VCaP (cell line): ENCODE measurements at regions not wholly inside any gene's neighbourhood (a gene's known extent, or its start where the extent isn't known, plus 50 kb on each side); places are given as distances from the start of the nearest gene placed in this dataset.

Source experiments
- H3K27ac ChIP-seq: fragments of 450-650 bp; 2 replicates; pipeline ENCODE4 v1.5.1; 2017
- TF ChIP-seq, protein P1 (sequence below): fragments of 450-650 bp; conservative IDR thresholded peaks from 2 replicates; pipeline ENCODE4 v1.5.1; 2017; ENCODE audit warnings: mild to moderate bottlenecking, moderate library complexity

DNA sequence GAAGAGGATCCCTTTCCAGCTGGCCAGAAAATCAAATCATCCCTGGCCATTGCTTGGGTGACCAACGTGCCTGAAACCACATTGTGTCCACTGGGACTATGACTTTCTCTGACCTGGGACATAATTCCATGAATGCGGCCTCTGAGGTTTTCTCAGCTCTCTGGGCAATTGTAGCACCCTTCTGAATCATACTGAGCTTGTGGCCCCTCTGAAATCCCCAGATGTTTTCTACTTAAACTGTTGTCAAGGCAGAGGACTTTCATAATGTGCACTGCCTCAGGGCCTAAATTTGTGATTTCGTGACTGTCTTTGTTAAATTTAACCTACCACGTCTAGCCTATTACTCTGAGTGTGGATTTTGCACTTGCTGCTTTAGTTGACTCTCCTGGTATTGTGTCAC is 321.1 kb upstream of the PLET1 start:
- TF ChIP-seq, protein P1, sequence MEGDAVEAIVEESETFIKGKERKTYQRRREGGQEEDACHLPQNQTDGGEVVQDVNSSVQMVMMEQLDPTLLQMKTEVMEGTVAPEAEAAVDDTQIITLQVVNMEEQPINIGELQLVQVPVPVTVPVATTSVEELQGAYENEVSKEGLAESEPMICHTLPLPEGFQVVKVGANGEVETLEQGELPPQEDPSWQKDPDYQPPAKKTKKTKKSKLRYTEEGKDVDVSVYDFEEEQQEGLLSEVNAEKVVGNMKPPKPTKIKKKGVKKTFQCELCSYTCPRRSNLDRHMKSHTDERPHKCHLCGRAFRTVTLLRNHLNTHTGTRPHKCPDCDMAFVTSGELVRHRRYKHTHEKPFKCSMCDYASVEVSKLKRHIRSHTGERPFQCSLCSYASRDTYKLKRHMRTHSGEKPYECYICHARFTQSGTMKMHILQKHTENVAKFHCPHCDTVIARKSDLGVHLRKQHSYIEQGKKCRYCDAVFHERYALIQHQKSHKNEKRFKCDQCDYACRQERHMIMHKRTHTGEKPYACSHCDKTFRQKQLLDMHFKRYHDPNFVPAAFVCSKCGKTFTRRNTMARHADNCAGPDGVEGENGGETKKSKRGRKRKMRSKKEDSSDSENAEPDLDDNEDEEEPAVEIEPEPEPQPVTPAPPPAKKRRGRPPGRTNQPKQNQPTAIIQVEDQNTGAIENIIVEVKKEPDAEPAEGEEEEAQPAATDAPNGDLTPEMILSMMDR: no peak
- H3K27ac ChIP-seq: no peak overlapping the region

DNA sequence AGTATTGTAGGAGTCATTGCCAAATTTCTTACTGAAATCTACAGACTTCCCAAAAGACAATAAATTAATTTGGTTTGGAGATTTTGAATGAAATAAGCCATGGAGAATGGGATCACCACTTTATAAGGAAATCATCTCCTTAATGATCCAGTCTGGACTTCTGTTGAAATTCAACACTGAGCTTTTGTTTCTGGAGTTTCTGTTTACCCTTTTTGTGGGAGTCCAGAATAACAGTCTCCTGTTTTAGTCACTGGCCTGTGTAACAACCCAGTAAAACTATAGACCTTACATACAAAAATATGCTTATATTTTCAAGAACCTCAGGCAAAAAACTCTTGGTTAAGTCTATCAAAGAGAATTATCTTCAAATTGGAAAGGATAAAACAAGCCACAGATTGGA is 321.7 kb upstream of the PLET1 start:
- H3K27ac ChIP-seq: no peak overlapping the region
- TF ChIP-seq, protein P1: no peak

DNA sequence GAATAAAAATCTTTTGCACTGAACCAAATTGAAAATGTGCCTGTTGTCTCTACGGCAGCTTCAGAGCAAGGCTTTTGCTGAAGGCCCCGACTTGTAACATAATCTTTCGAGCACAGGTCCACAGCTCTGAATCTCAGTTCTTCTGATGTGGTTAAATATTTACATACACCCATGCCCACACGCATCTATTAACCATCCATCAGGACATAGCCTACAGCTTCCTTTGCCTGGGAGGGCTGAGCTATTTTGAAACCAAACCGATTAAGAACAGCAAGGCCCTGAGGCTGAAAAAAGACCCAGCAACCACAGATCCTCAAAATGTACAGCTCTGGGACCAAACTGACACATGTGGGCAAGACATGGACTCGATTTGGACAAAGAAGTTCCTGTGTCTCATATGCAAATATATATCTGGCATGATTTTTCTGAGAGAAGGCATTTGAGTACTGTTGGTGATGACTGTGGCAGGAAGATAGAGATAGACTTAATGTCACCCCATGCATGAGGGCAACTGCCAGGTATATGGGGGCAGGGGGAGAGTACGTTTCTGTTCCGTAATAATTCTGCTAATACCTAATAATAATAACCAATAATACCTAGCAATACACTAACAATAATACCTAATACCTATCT is 322.7 kb upstream of the PLET1 start:
- TF ChIP-seq, protein P1: no peak
- no peak overlapping the region for H3K27ac ChIP-seq

DNA sequence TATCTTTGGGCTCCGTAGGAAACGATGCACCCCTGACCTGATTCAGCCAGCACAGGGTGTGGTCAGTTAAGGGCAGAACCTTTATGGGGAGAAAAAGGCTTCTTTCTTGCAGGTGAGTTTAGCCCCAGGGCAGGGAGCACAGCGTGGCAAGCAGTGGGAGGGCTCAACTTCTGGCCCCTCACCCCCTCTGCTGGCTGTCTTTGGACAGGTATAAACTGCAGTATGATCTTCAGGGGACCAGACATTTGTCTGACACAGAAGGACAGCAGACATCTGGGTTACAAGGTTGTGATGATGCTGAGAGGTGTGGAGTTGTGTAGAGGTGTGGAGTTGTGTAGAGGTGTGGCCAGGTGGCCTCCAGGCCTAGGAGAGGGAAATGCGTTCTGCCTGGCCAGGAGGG is 324.0 kb upstream of the PLET1 start:
- no peak overlapping the region for H3K27ac ChIP-seq
- TF ChIP-seq, protein P1: peak; percentile 82

DNA sequence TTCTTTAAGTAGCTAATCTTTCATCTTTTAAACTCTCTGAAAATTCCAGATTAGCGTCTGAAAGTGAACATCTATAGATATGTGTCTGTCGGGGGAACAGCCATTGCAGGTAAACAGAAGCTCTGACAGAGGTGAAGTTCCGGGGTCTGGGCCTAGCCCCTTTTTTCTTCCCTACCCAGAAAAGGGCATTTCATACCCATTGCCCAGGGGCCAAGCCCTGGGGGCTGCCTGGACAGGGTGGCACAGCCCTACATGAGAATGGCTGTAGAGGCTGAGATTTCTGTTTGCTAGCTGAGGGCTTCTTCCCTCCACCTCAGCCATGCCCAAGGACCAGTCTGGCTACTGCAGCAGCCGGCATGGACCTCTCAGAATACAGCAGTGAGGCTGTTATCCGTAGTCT is 327.0 kb upstream of the PLET1 start:
- TF ChIP-seq, protein P1: no peak

DNA sequence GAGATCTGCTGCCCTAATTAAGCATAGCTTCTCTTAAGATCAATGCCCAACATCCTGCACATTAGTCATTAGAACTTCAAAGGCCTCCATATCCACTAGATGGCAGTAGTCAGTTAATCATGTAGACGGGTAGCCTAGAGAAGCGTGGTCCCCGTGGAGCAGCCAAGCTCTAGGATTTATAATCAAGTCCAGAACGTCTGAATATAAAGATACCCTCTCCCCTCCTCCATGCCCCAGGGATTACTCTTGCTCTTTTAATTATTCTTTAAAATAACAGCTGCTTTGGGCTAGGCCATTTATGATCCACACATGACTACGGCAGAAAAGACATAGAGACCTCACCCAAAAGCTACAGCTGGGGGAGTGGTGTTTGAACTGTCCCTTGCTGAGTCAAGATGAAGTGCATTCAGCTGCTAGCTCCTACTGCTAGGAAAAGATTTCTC is 327.6 kb upstream of the PLET1 start:
- H3K27ac ChIP-seq: no peak overlapping the region
- TF ChIP-seq, protein P1: peak; percentile 85

More for the DNA sequence above, 327.0 kb upstream of the PLET1 start:
- no peak overlapping the region for H3K27ac ChIP-seq

DNA sequence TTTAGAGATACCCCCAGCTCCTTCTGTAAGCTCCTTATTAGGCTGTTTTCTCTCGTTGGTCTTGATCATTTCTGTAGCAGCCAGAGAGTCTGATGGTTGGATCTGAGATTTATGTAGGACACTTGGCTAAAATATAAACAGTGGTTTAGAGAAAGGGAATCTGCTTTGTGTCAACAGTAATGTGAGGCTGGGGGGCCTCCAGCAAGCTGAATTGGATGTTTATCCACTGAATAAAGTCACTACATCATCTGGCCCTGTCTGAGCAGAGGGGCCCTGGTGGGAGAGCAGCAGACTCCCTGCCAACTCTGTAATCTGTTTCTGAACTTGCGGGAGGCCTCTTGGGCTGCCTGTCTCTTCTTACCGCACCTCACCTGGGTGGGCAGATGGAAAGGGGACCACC is 328.5 kb upstream of the PLET1 start:
- TF ChIP-seq, protein P1: no peak
- no peak overlapping the region for H3K27ac ChIP-seq
